ENCODE measurements at regions not wholly inside any gene's neighbourhood (a gene's known extent, or its start where the extent isn't known, plus 50 kb on each side); places are given as distances from the start of the nearest gene placed in this dataset.
A peak's percentile ranks its signal among the peaks of the same experiment; 100 is the strongest.
"Not testable (repeated sequence)": the region's sequence is repeated elsewhere in the genome, so short reads cannot be mapped to it uniquely, and the experiment has no call there.

DNA sequence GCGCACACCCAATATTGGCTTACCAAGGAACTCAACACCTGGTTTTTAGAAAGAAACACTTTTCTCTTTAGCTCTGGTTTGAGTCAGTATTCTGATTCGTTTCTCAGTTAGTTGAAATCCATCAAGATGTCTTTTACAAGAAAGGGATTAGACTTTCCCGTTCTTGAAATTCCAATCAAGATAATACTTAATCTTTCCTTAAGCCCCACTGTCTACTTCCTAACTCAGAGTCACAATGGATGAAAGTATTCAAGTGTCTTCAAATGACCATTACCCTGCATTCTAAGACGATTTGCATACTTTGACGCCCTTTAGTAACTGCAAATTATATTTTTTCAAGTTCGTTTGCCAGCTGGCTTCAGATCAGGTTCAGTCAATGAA is 189.8 kb downstream of the USP22 start:
- Histone ChIP-seq H3K27me3 (peaks cover 0 to 26% (median 9%) of the 10 kb centered on the region in 4 donors), H3K4me1 (peaks cover 4 to 16% (median 15%) of the 10 kb centered on the region in 4 donors), H3K27ac (replicated peaks in 1 of 4) (no peak overlapping the region), H3K36me3 (no peaks in the 10 kb centered on the region), H3K9me3 (no peaks in the 10 kb centered on the region), H3K4me3 (peak overlapping the region in 3 of 4 donors; percentile 27 to 34 (median 32))
- no peak for DNase-seq (ENCODE audit: extremely low spot score)
- TF ChIP-seq POLR2AphosphoS5 (IDR thresholded peaks at IDR 0.05) (no peak), POLR2A (IDR thresholded peaks at IDR 0.05; ENCODE audit: low read depth) (no peak), EP300 (IDR thresholded peaks at IDR 0.05) (no peak)
- TF ChIP-seq, protein P1, sequence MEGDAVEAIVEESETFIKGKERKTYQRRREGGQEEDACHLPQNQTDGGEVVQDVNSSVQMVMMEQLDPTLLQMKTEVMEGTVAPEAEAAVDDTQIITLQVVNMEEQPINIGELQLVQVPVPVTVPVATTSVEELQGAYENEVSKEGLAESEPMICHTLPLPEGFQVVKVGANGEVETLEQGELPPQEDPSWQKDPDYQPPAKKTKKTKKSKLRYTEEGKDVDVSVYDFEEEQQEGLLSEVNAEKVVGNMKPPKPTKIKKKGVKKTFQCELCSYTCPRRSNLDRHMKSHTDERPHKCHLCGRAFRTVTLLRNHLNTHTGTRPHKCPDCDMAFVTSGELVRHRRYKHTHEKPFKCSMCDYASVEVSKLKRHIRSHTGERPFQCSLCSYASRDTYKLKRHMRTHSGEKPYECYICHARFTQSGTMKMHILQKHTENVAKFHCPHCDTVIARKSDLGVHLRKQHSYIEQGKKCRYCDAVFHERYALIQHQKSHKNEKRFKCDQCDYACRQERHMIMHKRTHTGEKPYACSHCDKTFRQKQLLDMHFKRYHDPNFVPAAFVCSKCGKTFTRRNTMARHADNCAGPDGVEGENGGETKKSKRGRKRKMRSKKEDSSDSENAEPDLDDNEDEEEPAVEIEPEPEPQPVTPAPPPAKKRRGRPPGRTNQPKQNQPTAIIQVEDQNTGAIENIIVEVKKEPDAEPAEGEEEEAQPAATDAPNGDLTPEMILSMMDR (IDR thresholded peaks at IDR 0.05), result no peak
- 31% methylated on average over 6 of the region's 6 CpGs for WGBS
- intact Hi-C loops (cut with DNase I), result no loop called here

DNA sequence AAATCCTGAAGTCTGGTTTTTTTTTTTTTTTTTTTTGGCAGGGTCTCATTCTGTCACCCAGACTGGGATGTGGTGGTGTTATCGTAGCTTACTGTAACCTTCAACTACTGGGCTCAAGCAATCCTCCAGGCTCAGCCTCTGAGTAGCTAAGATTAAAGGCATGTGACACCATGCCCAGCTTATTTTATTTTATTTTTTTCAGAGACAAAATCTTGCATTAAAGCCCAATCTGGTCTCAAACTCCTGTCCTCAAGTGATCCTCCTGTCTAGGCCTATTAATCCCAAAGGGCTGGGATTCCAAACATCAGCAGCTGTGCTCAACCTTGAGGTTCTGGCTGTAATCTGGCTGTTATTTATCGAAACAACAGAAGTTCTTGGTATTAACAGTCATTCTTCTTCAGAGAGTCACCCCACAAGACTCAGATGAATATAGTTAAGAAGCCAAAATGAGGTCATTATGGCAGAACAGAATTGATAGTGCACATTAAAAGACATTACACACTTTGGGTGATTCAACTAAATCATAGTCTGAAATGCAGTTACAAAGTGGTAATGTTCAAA is 186.8 kb downstream of the USP22 start:
- H3K9me3 ChIP-seq; H3K4me3 ChIP-seq; H3K36me3 ChIP-seq; DNase-seq (ENCODE audit: extremely low spot score); H3K27ac ChIP-seq (replicated peaks in 1 of 4); intact Hi-C loops (cut with DNase I): not testable (repeated sequence)
- H3K4me1 ChIP-seq, result peaks cover 4 to 16% (median 15%) of the 10 kb centered on the region in 4 donors
- 93% methylated on average over 2 of the region's 2 CpGs for WGBS
- H3K27me3 ChIP-seq, result peaks cover 0 to 16% (median 9%) of the 10 kb centered on the region in 4 donors

DNA sequence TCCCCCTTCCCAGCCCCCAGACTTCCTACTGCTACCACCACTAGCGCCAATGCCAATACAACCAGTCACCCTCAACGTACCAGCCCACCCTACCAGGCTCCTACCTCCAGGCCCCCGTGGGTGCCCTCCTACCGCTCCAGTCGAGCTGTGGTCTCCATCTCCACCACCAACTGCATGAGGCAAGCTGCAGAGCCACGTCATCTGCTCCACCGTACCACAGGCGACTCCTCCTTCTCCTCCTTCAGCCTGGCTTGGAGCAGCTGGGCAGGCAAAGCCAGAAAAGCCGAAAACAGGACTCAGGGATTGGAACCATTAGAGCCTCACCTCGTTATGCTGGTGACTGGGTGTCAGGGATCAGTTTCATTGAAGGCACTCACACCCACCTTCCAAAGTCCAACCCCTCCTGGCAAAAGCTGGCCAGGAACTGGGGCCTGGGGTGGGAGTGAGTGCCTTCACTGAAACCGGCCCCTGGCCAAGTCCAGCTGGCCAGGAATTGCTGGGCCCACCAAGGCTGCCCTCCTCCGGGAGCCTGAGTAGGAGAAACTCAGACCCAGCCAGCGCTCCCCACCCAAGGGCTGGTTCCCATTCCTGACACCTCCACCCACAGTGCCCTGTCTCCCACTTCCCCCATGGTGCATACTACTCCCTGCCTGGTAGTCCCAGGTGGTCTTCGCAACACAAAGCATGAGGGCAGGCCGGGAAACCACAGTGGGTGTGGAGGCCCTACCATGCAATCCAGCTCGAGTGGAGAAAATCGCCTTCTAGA is 176.2 kb downstream of the USP22 start:
- intact Hi-C loops (cut with DNase I); H3K9me3 ChIP-seq; H3K4me1 ChIP-seq; DNase-seq (ENCODE audit: extremely low spot score); H3K4me3 ChIP-seq; H3K36me3 ChIP-seq; H3K27ac ChIP-seq (replicated peaks in 1 of 4): not testable (repeated sequence)
- H3K27me3 ChIP-seq, result peaks cover 0 to 15% (median 0%) of the 10 kb centered on the region in 4 donors
- 94% methylated on average over 12 of the region's 17 CpGs for WGBS

DNA sequence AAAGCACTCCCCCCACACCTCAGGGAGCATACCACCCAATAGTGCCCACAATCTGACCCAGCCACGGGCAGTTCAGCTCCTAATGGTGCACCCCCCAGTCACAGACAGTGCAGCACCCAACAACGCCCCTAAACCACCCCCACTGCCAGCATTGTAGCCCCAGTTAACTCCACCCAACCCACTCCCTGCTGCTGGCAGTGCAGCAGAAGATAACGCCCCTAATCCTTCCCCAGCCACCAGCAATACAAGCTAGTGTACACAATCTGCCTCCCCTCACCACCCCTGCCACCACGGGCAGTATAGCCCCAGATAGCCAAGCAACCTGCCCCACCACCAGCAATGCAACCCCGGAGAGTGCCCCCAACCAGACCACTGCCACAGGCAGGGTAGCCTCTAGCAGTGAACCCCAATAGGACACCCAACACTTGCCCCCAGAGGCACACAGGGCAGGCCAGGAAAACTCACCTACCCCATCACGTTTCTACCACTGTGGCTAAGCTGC is 175.3 kb downstream of the USP22 start:
- H3K9me3 ChIP-seq; DNase-seq (ENCODE audit: extremely low spot score); H3K36me3 ChIP-seq; intact Hi-C loops (cut with DNase I); H3K4me3 ChIP-seq; H3K4me1 ChIP-seq; H3K27ac ChIP-seq (replicated peaks in 1 of 4): not testable (repeated sequence)
- WGBS, result 81% methylated on average over 6 of the region's 6 CpGs
- H3K27me3 ChIP-seq, result peaks cover 0 to 15% (median 0%) of the 10 kb centered on the region in 4 donors

DNA sequence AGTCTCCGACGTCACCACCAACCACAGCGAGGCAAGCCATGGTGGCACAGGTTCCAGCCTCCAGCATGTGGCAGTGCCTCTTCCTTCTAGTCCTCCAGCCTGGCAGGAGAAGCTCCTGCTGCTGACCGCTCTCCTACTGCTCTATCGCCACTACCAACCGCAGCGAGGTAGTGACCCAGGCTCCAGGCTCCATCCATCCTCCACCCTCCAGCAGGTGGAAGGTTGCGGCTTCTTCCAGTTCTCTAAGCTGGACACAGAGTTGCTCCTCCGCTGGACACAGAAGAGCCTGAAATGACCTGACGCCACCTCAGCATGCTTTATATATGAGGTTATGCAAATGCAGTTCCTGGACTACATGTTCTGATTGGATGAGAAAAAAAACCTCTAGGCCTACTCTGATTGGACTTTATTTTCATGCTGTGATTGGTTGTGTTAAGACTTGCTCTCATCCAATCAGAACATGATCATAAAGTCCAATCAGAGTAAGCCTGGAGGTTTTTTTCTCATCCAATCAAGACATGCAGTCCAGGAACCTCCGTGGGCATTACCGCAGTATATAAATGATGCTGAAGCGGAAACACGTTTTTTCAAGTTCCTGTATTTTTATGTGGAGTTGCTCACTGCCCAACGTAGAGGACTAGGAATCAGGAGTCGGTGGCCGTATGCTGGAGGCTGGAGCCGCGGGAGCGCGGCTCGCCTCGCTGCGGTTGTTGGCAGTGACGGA is 174.7 kb downstream of the USP22 start:
- H3K9me3 ChIP-seq; DNase-seq (ENCODE audit: extremely low spot score); H3K4me3 ChIP-seq; intact Hi-C loops (cut with DNase I); H3K27ac ChIP-seq (replicated peaks in 1 of 4); H3K4me1 ChIP-seq; H3K36me3 ChIP-seq: not testable (repeated sequence)
- 93% methylated on average over 25 of the region's 25 CpGs for WGBS
- H3K27me3 ChIP-seq, result peaks cover 0 to 15% (median 0%) of the 10 kb centered on the region in 4 donors

DNA sequence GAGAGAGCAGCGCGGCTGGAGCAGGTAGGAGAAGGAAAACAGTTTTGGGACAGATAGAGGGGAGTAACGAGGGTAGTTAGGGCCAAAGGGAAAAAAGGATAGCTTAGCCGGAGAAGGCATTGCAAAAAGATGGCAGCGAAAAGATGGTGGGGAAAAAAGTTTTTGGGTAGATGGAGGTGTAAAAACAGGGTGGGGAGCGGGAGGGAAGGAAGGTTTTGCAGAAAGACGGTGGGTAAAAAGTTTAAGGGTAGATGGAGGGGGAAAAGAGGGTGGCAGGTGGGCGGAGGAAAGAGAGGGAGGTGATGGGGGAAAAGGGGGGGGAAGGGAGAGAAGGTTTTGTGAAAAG is 174.2 kb downstream of the USP22 start:
- H3K4me1 ChIP-seq; H3K27ac ChIP-seq (replicated peaks in 1 of 4); H3K36me3 ChIP-seq; DNase-seq (ENCODE audit: extremely low spot score); H3K4me3 ChIP-seq; intact Hi-C loops (cut with DNase I); H3K9me3 ChIP-seq: not testable (repeated sequence)
- 81% methylated on average over 8 of the region's 8 CpGs for WGBS
- H3K27me3 ChIP-seq, result peaks cover 0 to 15% (median 0%) of the 10 kb centered on the region in 4 donors

DNA sequence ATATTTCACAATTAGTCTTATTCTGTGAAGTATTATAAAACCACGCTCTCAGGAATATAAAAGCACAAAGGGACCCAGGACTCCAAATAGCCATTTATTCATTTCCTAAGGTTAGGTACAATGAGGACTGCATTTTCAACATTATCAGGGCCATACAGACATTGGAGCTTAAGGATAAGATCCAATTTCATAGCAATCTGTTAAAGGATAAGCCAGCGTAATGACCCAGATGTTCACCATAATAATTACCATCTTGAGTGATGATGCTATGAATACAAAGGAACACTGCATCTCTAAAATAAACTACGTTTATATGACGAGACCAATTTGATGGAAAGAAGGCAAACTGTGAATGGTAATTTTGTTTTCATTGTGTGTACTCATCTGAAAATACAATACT is 169.6 kb downstream of the USP22 start:
- 75% methylated on average over 4 of the region's 4 CpGs for WGBS
- H3K36me3 ChIP-seq; H3K4me3 ChIP-seq; intact Hi-C loops (cut with DNase I); H3K27ac ChIP-seq (replicated peaks in 1 of 4); H3K9me3 ChIP-seq; H3K27me3 ChIP-seq; DNase-seq (ENCODE audit: extremely low spot score); H3K4me1 ChIP-seq: not testable (repeated sequence)

DNA sequence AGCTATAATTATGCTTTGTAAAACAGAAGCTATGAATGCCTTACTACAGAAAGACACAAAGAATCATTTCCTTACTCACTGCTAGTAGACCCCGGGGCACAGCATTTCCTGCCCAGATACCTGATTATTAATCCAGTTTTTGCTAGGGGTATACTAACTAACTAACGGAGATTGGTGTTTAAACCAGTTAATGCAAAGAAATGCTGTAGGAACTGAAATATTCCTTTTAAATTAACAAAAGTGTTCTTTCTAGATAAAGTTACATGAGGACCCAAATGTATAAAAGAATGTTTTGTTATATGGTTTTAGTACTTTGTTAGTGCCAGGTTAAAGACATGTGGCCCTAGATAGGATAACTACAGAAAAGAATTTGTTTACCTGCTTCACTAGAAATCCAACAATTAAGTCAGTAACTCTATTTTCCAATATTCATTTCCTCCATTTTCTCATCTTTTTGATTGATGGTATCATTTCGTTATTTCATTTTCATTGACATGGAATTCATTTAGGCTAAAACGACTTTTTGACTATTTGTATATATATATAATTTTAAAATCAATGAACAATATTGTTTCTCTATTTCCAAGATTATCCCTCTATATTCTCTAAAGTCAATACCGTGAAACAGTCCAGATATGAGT is 169.0 kb downstream of the USP22 start:
- H3K4me1 ChIP-seq; H3K27me3 ChIP-seq; H3K27ac ChIP-seq (replicated peaks in 1 of 4); H3K9me3 ChIP-seq; intact Hi-C loops (cut with DNase I); DNase-seq (ENCODE audit: extremely low spot score); H3K4me3 ChIP-seq; H3K36me3 ChIP-seq: not testable (repeated sequence)
- WGBS, result 78% methylated on average over 5 of the region's 5 CpGs

DNA sequence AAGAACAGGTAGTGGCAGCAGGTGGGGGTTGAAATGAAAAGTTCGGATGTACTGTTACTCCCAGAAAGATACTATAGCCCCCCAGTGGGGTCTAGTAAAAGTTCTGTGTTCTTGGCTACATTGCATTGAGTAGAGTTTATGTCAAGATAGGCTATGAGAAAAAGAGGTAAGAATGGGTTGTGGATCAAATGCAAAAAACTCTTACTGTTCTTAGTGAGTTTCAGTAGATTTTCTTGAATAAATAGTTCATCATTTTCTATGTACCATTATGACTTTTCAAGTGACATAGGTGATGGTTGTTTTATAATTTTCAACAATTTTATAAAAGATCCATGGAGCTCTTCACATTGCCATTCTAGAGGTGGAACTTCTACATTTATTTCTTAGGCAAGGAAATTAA is 165.4 kb downstream of the USP22 start:
- H3K27ac ChIP-seq (replicated peaks in 1 of 4); intact Hi-C loops (cut with DNase I); H3K27me3 ChIP-seq; H3K4me1 ChIP-seq; DNase-seq (ENCODE audit: extremely low spot score); H3K4me3 ChIP-seq; H3K36me3 ChIP-seq; H3K9me3 ChIP-seq: not testable (repeated sequence)
- WGBS, result 95% methylated on average over 1 of the region's 1 CpG

All from esophagus muscularis mucosa (tissue), 4 donors.